Activated CD4-positive, CD25-positive, alpha-beta regulatory T cell treated with anti-CD3 and anti-CD28 coated beads, Interleukin-2, amount 50 U/mL, for 24 hours (primary cell): ENCODE measurements at regions not wholly inside any gene's neighbourhood (a gene's known extent, or its start where the extent isn't known, plus 50 kb on each side); places are given as distances from the start of the nearest gene placed in this dataset.

Source experiments
- ATAC-seq, 2 donors: fragments of 150-1000 bp; cut with Tn5 transposase; one replicate each; pipeline ENCODE4 v1.10.0; 2021; ENCODE audit warnings: mild to moderate bottlenecking in 1 of 2, moderate library complexity in 1 of 2

DNA sequence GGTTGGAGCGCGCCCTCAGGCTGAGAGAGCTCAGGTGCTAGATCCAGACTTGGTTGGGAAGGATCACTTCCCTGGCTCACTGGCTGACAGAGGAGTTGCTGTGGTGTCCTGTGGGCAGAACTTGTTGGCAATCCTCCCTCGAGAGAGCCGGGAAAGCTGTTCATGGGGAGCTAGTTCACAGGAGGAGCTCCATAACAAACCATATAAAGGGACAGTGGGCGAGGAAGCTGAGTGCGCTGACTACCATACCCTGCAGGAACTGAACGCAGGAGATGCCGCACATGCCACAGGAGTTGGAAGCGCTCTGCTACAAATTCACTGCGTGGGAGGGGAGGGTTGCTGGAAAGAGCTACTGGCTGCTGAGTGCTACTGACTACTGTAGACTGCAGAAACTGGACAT lies 243.2 kb downstream of the OGFRL1 start:
- no peak for ATAC-seq

DNA sequence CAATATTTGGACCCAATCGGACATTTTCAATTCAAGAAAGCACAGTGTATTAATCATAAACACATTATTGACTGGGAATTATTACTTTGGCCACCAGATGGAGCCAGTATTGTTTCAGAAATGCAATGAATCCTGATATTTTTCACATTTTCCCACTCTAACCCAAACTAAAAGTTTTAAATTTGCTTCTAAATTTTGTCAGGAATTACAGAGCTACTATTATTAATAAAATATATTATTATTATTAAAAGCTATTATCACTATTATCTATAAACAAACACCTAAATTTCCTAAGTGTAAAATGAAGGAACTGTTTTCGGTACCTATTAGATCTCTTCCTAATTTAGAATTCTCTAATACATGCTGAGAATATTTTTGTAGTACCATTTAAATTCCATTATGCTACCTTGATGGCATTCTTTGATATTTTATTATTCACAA lies 245.3 kb downstream of the OGFRL1 start:
- no peak for ATAC-seq

DNA sequence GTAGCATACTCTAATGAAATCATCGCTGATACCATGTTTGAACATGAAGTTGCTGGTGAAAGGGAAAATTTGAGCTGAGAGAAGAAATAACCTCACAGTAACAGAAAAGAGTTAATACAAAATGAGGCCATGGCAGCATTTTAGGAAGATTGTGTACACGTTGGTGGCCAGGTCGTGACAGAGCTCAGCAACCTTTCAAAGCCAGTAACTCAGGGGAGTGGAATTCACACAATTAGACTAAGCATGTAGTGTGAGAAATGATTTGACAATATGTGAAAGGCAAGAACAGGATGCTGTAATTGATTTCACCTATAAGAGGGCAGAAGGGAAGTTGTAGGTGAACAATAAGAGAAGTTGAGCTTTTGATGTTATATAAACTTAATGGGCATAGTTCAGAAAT lies 246.3 kb downstream of the OGFRL1 start:
- no peak for ATAC-seq

DNA sequence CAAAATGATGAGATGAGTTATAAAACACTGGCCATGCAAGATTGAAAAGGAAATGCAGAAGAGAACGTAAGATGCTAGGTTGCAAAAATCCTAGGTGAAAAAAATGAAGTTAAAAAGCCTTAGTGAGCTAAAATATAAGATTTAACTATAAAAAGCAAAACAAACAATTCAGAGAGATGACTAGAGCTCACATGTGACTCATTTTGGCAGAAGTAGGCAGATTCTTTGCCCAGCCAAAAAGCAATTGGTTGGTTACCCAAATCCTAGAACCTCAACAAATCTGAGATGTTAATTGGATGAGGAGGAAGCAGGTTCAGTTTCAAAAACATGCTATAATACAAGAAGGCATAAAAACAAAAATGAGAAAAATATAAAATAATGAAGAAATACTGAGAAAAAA lies 249.1 kb downstream of the OGFRL1 start:
- ATAC-seq, result no peak

DNA sequence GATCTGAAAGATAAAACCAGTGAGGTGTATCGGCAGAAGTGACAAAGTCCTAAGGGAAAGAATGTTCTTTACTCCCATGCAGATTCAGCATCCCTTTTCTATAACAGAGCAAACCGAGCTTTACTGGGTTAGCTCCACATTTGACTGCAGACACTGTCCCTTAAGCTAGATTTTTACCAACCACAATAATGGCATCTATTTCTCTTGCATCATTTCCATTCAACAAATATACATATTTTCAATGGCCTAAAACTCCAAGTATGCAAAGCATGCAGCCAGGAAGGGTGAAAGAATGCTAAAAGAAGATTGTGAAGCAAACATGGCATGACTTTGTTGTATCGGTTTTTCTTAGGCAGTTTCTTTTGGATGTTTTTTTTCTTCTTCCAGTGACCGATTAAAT lies 255.4 kb downstream of the OGFRL1 start:
- no peak for ATAC-seq

DNA sequence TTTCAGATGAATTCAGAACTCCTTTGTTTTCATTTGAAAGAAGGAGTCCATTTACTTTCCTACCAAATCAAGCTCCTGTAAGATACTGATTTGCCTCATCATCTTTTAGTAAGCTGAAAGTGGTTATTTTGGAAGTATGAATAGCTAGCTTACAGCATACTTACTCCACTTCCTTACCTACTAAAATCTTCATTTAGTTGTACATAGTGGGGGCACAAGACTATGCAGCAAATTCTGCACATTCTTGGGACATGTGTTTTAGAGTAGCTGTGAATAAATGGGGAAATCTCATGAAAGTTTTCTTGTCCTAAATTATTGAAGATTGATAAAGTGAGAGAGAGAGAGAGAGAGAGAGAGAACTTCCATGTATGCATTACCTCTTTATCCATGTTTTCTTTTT lies 256.3 kb downstream of the OGFRL1 start:
- ATAC-seq, result no peak

DNA sequence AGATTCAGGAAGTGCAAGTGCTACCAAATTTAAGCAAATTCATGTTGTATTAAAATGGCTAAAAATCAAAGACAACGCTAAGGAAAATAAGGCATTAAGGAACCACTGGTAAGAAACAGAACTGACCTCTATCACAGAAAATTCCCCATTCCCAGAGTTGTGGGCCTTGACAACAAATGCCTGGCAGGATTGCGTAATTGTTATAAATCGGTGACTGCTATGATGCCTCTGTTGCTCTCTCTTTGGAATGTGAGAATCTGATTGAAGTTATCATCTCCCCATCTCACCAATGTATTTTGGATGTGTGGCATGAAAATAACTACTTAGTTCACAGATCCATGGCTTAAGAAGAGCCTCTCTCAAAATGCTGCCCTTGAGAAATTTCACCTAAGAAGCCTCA lies 257.3 kb downstream of the OGFRL1 start:
- no peak for ATAC-seq

DNA sequence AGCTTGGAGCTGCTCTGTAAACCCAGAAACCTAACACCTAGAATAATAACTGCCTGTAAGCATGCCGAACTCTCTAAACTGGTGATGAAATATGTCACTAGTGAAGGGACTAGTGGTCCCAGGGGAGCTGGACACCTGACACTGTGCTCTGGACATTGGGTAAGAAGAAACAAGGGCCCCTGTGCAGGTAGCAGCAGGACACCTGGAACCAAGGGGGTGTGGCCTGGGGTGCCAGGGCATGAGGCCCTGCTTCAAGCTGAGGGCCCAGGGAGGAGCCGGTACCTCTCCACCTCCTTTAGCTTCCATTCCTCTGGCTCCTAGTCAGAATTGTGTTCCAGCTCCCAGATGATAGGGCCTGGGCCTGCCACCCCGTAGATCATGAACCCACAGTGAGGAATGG lies 263.2 kb downstream of the OGFRL1 start:
- no peak for ATAC-seq

DNA sequence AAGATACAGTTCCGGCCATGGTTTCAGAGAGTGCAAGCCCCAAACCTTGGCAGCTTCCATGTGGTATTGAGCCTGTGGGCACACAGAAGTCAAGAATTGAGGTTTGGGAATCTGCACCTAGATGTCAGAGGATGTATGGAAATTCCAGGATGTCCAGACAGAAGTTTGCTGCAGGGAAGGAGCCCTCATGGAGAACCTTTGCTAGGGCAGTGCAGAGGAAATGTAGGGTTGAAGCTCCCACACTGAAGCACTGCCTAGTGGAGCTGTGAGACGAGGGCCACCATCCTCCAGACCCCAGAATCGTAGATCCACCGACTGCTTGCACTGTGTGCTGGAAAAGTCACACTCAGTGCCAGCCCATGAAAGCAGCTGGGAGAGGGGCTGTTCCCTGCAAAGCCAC lies 267.5 kb downstream of the OGFRL1 start:
- ATAC-seq, result no peak

DNA sequence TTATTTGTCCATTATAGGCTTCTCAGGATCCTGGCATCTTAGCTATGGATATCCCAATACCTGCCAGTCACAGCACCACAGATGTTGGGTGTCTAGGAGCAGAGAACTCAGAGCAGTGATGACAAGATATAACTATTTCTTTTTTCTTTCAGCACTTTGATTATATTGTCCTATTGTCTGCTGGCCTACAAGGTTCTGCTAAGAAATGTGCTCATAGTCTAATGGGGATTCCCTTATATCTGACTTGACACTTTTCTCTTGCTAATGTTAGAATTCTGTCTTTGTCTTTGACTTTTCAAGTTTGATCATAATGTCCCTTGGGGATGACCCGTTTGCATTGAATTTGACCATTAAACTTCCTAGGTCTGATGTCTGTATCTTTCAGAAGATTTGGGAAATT lies 270.4 kb downstream of the OGFRL1 start:
- no peak for ATAC-seq

DNA sequence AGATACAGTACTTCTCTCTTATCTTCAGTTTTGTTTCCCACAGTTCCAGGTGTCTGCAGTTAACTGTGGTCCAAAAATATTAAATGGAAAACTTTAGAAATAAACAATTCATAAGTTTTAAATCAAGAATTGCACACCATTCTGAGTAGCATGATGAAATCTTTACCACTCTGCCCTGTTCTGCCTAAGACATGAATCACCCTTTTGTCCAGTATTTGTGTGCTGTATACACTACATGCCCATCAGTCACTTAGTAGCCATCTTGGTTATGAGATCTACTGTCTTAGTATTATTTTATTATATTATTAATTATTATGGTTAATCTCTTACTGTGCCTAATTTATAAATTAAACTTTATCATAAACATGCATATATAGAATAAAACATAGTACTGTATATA lies 279.0 kb downstream of the OGFRL1 start:
- ATAC-seq, result no peak

DNA sequence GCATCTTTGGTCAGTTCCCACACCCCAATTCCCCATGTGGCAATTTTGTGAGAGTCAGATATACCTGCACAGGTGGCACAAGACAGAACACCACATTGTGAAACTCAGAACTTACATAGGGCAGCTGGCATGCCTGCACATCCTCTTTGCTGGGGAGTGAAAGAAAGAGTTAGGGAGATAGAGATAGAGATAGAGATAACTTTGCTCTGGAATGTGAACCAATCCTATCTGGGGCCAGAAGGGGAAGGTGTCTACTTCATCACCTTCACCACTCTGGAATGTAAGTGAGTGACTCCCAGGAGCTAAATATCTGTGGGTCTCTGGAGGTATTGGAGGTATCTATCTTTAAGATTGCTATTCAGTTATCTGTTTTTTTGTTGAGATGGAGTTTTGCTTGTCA lies 289.2 kb downstream of the OGFRL1 start:
- ATAC-seq, result no peak

DNA sequence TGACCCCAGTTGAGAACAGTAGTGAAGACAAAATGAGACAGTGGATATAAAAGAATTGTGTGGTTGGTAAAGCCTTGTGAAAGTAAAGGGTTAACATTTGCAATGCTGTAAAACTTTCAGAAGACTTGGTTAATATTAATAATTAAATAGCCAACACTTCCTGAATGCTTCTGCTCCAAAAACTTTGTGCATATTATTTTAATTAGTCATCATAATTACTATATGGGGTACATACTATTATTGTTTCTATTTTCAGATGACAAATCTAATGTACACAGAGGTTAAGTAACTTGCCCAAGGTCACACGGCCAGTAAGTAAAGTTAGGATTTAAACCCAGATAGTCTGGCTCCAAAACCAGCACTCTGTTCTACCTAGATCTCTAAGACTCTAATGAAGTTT lies 291.3 kb downstream of the OGFRL1 start:
- ATAC-seq, result no peak

DNA sequence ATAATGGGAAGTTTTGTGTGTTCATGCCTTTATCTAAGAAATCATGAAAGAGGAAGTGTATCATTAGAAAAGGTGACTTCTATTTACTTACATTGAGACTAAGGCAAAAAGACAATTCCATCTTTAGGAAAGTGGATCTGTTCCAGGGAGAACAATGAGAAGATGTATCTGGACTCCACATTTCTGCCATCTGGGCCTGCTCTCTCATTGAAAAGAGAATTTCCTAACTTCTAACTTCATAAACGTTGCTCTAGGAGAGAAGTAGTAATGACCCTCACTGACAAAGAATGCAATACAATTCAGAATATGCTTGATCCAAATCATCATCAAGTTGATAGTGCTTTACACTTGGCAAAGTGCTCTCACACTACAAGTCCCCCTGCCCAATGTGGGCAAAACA lies 294.2 kb downstream of the OGFRL1 start:
- ATAC-seq, result no peak

DNA sequence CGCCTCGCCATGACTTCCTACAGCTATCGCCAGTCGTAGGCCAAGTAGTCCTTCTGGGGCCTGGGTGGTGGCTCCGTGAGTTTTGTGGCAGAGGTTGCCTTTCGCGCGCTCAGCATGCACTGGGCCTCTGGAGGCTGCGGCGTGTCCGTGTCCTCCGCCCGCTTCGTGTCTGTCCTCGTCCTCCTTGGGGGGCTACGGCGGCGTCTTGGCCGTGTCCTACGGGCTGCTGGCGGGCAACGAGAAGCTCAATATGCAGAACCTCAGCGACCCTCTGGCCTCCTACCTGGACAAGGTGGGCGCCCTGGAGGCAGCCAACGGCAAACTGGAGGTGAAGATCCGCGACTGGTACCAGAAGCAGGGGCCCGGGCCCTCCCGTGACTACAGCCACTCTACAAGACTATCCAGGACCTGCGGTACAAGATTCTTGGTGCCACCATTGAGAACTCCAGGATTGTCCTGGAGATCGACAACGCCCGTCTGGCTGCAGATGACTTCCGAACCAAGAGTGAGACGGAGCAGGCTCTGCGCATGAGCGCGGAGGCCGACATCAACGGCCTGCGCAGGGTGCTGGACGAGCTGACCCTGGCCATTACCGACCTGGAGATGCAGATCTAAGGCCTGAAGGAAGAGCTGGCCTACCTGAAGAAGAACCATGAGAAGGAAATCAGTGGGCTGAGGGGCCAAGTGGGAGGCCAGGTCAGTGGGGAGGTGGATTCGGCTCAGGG lies 296.3 kb downstream of the OGFRL1 start:
- ATAC-seq, result no peak

DNA sequence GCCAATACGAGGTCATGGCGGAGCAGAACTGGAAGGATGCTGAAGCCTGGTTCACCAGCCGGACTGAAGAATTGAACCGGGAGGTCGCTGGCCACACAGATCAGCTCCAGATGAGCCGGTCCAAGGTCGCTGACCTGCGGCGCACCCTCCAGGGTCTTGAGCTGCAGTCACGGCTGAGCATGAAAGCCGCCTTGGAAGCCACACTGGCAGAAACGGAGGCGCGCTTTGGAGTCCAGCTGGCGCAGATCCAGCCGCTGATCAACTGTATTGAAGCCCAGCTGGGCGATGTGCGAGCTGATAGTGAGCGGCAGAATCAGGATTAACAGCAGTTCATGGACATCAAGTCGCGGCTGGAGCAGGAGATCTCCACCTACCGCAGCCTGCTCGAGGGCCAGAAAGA lies 296.9 kb downstream of the OGFRL1 start:
- no peak for ATAC-seq

DNA sequence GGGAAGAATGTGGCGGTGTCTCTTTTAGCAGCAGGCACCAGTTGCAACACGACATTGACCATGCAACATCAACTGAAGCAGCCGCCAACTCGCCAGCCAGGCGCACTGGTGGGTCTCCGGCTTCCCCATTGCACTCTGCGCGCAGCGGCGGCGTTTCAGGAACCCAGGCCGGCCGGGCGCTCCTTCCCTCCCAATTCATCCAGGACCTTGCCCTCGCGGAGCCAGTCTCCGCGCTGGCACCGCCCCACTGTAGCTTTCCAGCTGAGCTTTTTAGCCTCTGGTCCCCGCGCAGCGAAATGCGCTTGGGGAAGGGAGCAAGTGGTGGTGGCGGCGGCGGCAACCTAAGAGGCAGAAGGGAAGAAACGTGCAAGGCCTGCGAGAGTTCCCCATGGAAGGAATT lies 297.9 kb upstream of the RIMS1 start:
- ATAC-seq, result no peak

DNA sequence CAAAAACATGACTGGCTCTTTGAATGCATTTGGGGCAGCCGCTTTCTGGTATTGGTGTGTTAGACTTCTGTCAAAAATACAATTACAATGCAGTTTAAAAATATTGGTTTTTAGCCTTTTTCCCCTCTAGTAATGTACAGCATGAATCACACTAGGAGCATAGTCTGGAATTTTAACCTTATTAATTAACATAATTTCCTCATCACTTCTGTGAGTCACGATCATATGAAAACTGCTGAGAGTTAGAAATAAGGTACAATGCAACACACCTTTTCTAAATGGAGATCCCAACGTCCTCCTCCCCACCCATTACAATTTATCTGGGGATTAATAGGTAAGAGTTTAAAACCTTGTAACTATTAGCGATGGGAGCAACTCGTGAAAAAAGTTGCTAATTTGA lies 297.1 kb upstream of the RIMS1 start:
- no peak for ATAC-seq

DNA sequence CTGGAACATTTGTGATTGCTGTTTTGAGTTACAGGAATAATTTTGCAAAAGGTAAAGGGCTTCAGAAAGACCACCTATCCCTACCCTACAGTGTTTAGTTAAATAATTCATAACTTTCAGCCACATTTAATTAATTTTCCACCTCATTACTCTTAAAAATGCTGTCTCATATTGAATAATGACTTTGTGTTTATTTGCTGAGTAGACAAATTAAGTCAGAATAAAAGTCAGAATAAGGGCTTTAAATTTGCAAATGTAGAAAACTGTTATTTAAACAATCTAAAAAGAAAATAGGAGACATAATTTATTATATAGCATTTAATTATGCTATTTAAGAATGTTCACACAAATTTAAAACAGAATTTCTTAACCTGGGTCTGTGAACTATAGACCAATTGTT lies 293.7 kb upstream of the RIMS1 start:
- ATAC-seq, result no peak

DNA sequence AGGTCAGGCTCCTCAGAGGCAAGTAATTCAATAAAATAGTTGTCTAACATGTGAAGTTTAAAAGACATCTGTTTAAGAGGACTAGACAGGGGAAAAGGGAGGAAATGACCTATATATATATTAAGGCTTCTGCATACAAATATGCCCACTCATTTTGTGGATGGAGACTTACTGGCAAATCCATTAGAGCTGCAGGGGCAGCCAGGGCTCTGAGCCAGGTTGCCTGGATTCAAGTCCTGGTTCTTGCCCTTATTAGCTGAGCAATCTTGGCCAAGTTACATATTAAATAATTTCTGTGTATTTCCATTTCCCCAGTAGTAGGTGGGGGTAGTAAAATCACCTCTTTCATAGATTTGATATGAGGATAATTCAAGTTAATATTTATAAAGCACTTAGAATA lies 287.0 kb upstream of the RIMS1 start:
- no peak for ATAC-seq

DNA sequence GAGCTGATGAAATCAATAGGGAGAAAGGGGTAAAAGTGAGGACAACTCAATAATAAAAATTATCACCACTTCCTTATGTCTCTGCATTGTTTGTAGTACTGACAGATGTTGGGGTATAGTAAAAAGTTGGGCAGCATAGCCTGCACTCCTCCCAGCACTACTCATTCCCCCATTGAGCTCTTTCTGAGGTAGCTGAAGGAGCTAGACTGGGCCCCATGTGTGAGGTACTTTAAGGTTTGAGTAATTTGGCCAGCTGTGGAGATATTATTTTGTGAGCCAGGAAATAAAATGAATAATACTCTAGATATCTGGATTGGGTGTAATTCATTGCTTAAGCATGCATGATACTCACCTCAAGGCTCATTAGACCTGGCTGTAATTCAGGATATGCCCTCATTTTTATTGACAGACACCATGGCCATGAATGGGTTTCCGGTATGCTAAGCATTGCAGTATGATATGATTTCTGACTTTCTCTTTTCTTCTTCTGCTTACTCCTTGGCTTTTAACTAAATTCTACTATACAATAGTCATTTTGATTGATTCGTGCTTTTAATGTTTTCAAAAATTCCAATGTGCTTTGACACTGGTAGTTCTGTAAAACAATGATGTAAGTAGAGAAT lies 283.9 kb upstream of the RIMS1 start:
- no peak for ATAC-seq

DNA sequence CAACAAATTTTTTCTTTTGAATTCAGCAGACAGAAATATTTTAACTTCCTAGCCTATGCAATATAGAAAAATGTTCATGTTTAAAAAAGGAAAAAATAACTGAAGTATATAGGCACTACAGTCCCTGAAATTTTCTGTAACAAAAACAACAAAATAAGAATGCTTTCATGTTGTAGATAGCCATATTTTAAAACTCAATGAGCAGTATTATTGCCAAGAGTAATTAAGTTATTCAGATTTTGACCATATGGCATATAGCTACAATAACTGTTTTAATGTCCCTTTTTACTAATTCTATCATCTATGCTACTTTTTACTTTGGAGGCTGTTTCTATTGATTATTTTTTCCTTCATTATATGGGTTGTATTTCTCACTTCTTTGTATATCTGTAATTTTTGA lies 283.3 kb upstream of the RIMS1 start:
- ATAC-seq, result no peak

DNA sequence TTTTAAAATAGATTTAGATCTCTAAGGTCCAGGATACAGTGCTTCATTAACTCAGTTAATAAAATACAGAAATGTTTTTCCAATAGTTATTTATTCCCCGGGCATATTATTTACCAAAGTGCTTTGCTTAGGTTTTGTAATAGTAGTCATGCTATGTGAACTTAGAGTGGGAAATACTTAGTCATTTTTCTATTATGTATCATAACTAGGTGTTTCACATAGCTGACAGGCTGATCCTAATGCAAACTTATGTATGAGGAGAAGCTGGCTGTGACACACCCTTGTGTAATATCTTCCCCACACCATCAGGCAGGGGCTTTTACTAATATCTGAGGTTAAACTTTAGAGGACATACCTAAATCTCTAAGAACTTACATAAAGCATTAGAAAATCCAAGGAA lies 277.7 kb upstream of the RIMS1 start:
- ATAC-seq, result no peak

DNA sequence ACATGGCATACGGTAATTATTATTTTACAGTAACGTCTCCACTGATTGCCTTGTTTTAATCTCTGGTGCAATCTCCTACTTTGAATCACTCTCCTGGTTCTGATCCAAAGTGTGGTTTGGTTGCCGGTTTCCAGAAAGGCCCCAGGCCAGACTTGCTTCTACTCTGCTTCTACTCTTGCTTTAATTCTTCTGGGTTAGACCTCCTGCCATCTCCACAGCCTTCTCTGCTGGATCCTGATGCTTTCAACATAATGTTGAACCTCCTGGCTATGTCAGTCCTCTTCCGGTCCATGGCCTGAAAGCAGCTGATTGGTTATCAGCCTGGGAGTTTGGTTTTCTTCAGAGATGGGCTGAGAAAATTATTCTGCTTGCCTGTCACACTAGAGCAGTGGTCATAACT lies 266.5 kb upstream of the RIMS1 start:
- ATAC-seq, result no peak

DNA sequence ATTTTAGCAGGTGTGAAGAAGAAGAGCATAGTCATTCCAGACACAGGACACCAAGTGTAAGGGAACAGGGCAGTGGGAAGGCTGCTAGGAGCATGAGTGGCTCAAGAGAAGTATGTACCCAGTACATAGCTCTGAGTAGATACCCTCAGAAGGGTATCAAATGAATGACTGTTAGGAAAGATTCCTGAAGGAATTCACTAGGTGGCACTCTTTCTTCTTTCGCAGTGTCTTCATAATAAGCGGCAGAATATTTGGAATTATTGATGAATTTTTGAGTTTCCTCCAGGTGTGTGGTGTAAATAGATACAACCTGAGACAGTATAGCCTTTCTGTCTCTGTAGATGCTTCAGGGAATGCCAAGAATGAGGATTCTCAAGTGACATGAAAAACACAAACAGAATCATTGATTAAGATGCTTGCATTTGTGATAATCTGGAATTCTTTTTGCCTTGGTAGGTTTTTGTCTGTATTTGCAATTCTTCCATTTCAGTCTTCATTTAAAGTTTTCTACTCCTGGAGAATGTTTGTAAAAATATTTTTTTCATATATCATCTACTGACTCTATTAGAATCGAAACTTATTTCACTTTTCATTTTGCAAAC lies 264.3 kb upstream of the RIMS1 start:
- no peak for ATAC-seq
